WI38 (cell line): ENCODE measurements at regions not wholly inside any gene's neighbourhood (a gene's known extent, or its start where the extent isn't known, plus 50 kb on each side); places are given as distances from the start of the nearest gene placed in this dataset.

Source experiments
- H3K4me3 ChIP-seq: 2 replicates; pipeline ENCODE4 v1.5.1; 2011; ENCODE audit warnings: low read depth, mild to moderate bottlenecking, control low read depth, low read length
- TF ChIP-seq, protein P1 (sequence below): IDR thresholded peaks from 2 replicates; pipeline ENCODE4 v1.5.1; 2012; ENCODE audit warnings: low read depth, mild to moderate bottlenecking, control low read depth, low read length

DNA sequence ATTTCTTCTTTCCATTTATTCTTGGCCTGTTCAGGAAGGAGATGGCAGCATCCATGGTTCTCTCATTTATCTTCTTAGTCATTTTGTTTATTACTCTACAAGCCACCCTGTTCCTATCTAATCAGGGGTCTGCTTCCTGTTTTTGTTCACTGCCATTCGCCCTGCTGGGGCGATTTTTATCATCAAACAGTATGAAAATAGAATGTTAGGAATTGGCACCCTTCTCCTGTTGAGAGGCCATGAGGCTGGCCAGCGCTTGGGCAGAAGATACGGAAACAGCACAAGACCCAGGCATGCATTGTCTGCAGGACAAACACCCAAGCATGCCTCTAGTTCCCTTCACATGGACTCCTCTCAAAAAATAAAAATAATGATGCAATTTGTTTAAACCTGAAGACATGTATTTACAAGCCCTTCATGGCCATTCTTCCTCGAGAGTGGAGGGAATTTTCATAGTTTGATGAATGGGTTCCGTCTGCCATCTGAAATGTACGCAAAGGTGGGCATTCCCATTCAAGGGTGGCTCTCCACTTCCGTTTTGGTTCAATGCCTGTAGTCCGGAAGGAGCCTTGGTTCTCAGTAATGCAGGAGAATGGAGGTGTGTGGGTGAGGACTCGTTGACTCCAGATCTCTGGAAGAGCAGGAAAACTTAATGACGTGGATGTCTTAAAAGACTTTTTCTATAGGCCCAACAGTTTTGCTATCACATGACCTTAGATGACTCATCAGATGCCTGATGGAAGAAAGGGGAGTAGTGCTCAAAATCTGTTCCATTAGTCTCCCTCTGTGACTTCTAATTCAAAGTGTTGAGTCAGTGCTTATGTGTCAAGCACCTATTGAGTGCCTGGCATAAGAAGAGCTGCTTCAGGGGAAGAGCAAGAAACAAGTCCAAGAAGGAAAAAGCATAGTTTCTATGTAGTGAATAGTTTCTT lies 252.4 kb upstream of the TBX3 start:
- TF ChIP-seq, protein P1, sequence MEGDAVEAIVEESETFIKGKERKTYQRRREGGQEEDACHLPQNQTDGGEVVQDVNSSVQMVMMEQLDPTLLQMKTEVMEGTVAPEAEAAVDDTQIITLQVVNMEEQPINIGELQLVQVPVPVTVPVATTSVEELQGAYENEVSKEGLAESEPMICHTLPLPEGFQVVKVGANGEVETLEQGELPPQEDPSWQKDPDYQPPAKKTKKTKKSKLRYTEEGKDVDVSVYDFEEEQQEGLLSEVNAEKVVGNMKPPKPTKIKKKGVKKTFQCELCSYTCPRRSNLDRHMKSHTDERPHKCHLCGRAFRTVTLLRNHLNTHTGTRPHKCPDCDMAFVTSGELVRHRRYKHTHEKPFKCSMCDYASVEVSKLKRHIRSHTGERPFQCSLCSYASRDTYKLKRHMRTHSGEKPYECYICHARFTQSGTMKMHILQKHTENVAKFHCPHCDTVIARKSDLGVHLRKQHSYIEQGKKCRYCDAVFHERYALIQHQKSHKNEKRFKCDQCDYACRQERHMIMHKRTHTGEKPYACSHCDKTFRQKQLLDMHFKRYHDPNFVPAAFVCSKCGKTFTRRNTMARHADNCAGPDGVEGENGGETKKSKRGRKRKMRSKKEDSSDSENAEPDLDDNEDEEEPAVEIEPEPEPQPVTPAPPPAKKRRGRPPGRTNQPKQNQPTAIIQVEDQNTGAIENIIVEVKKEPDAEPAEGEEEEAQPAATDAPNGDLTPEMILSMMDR: 0 out of 2 replicates have a peak, but pooled peaks have one; percentile 4
- H3K4me3 ChIP-seq: no peak overlapping the region

DNA sequence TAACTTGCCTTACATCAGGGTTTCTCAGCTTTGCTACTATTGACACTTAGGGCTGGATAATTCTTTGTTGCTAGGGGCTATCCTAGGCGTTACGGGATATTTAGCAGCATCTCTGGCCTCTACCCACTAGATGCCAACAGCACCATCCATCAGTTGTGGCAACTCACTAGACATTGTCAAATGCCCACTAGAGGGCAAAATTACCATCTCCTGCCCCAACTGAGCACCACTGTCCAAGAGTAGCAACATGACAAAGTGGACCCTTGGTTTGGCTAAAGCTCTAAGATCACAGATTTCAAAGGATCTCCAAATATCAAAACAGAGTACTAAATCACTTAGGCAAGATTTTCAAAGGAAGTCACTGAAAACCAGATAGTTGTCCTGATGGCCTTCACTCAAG lies 251.7 kb upstream of the TBX3 start:
- no peak overlapping the region for H3K4me3 ChIP-seq
- TF ChIP-seq, protein P1: no peak

DNA sequence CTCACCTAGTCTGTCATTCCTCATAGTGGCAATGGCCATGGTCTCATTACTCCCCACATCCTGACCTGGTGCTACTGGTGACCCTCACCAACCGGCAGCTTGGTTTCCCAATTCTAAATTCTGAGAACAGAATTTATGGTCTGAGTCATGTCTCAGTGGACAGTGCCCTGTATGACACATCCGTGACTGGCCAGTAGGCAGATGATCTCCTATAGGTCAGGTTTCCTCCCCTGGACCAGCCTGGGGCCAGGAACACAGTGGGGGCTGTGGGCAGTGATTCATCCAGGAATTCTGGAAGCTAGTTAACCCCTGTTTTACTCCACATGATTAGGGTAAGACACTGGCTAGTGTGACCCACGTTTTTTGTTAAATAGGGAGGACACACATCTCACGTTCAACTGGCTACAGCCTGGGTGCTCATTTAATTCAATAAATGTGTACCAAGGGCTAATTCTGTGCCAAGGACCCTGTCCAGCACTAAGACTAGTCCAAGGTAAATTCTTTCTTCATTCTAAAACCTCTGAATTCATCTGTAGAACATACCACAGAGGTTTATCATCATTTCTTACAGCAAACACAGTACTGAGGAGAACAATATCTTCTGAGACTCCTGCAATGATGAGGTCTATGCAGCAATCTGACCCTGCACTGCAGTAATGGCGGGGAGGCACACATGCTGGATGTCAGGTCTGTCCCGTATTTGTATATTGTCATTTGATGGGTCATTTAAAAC lies 249.6 kb upstream of the TBX3 start:
- TF ChIP-seq, protein P1: no peak

DNA sequence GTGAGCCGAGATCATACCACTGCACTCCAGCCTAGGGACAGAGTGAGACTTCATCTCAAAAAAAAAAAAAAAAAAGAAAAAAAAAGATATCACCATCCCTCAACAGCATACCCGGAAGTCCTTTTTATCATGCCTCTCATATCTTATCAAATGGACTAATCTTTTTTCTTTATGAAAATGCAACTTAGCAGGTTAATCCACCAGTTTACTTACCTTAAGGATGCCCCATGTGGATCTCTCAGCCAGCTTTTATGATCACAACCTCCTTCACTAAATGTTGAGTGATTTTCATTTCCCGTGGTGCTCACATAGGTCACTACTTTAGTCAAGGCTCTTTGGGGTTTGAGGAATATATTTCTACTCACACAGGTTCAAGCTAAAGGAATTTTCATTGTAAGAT lies 248.8 kb upstream of the TBX3 start:
- H3K4me3 ChIP-seq: no peak overlapping the region
- TF ChIP-seq, protein P1: no peak

More for the DNA sequence above, 249.6 kb upstream of the TBX3 start:
- no peak overlapping the region for H3K4me3 ChIP-seq

DNA sequence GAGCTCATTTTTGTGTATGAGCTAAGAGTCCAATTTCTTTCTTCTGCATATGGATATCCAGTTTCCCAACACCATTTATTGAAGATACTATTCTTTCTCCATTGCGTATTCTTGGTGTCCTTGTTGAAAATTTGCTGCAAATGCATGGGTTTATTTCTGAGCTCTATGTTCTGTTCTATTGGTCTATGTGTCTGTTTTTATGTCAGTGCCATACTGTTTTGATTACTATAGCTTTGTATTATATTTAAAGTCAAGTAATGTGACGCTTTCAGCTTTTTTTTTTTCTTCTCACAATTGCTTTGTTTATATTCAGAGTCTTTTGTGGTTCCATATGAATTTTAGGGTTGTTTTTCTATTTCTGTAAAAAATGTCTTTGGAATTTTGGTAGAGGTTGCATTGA lies 247.1 kb upstream of the TBX3 start:
- no peak overlapping the region for H3K4me3 ChIP-seq
- TF ChIP-seq, protein P1: no peak

DNA sequence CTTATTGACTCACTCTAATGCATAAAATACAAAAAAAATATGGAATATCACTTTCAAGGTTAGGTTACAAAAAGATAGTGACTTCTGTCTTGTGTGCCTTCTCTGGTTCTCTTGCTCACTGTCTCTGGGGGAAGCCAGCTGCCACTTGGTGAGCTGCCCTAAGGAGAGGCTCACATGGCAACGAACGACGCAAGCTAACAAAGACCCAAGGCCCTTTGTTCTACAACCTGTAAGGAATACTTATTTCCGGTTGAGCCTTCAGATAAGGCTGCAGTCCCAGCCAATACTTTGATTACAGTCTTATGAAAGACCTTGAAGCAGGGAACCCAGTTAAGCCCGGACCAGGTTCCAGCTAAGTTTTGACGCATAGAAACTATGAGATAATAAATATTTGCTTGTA lies 242.4 kb upstream of the TBX3 start:
- TF ChIP-seq, protein P1: no peak
- H3K4me3 ChIP-seq: no peak overlapping the region
